NT2/D1 (cell line): ENCODE measurements at regions not wholly inside any gene's neighbourhood (a gene's known extent, or its start where the extent isn't known, plus 50 kb on each side); places are given as distances from the start of the nearest gene placed in this dataset.

ENCODE experiments used
- SUZ12 ChIP-seq: IDR thresholded peaks from 2 replicates; pipeline ENCODE4 v1.6.1; 2011; ENCODE audit not compliant: insufficient read length, insufficient read depth; ENCODE audit errors: extremely low read depth
- YY1 ChIP-seq: IDR thresholded peaks from 2 replicates; pipeline ENCODE4 v1.6.1; 2011; ENCODE audit not compliant: insufficient read length, insufficient read depth
- ZNF274 ChIP-seq: IDR thresholded peaks from 2 replicates; pipeline ENCODE4 v1.6.1; 2011; ENCODE audit warnings: mild to moderate bottlenecking, low read depth, low read length

- TF ChIP-seq YY1 (no peak), ZNF274 (no peak), SUZ12 (no peak)
These were observed 282.9 kb downstream of the ZNF674 start for GRCh38 chrX:46262304-46262703.
